IMR-90 (cell line): ENCODE measurements at regions not wholly inside any gene's neighbourhood (a gene's known extent, or its start where the extent isn't known, plus 50 kb on each side); places are given as distances from the start of the nearest gene placed in this dataset.

Experiments
- ATAC-seq: fragments of 200-7000 bp; cut with Tn5 transposase; 2 replicates; pipeline ENCODE4 v1.9.1; 2020; ENCODE audit warnings: low read depth, mild to moderate bottlenecking, moderate library complexity
- BruUV-seq: library from RNA; stranded (reverse); fragments of 400-500 nt; replicated peaks from 2 replicates; lab custom pipeline; 2021; lab: Mats Ljungman, UMichigan
- CTCF ChIA-PET: fragments of 300-600 bp; formaldehyde crosslinking; extraction: SDS; loops from one replicate; lab custom pipeline; 2021; ENCODE audit warnings: antibody characterized with exemption; lab: Yijun Ruan, JAX
- POLR2A ChIA-PET: fragments of 300-600 bp; sonication (Branson Sonifier 250); formaldehyde crosslinking; loops from one replicate; lab custom pipeline; 2022; ENCODE audit warnings: antibody characterized with exemption; ENCODE audit not compliant: unreplicated experiment; lab: Charles Lee
- DNase-seq: peaks from one replicate; pipeline ENCODE4 v3.0.0; 2013
- H2AFZ ChIP-seq: replicated peaks from 2 replicates; pipeline ENCODE3; 2013; ENCODE audit warnings: low read length, mild to moderate bottlenecking; ENCODE audit not compliant: poor library complexity
- H2AK5ac ChIP-seq: 2 replicates; pipeline ENCODE4 v1.6.1; 2013; ENCODE audit warnings: low read depth, low read length, inconsistent platforms
- H2AK9ac ChIP-seq: replicated peaks from 2 replicates; pipeline ENCODE3; 2013; ENCODE audit warnings: mild to moderate bottlenecking, low read depth, low read length, moderate library complexity; ENCODE audit not compliant: poor library complexity
- H2BK120ac ChIP-seq: 2 replicates; pipeline ENCODE4 v1.6.1; 2013; ENCODE audit warnings: low read depth, low read length, inconsistent platforms
- H2BK15ac ChIP-seq: 3 replicates; pipeline ENCODE4 v1.6.1; 2013; ENCODE audit warnings: low read depth, low read length, inconsistent platforms
- H2BK20ac ChIP-seq: 2 replicates; pipeline ENCODE4 v1.6.1; 2013; ENCODE audit warnings: low read depth, mild to moderate bottlenecking, inconsistent platforms, low read length, moderate library complexity
- H2BK5ac ChIP-seq: 2 replicates; pipeline ENCODE4 v1.6.1; 2013; ENCODE audit warnings: mild to moderate bottlenecking, low read depth, low read length, inconsistent platforms; ENCODE audit not compliant: poor library complexity, severe bottlenecking
- H3K14ac ChIP-seq: replicated peaks from 2 replicates; pipeline ENCODE4 v1.6.1; 2013; ENCODE audit warnings: low read depth, low read length, inconsistent platforms
- H3K18ac ChIP-seq: 2 replicates; pipeline ENCODE4 v1.6.1; 2013; ENCODE audit warnings: low read depth, low read length, control low read depth
- H3K23ac ChIP-seq: 2 replicates; pipeline ENCODE4 v1.6.1; 2013; ENCODE audit warnings: low read depth, low read length, inconsistent platforms
- H3K27ac ChIP-seq: 2 replicates; pipeline ENCODE4 v1.5.1; 2013; ENCODE audit warnings: mild to moderate bottlenecking, control low read depth, low read length; ENCODE audit not compliant: insufficient read depth
- H3K27me3 ChIP-seq: 2 replicates; pipeline ENCODE4 v1.6.1; 2013; ENCODE audit warnings: low read length; ENCODE audit not compliant: control insufficient read depth, insufficient read depth
- H3K36me3 ChIP-seq: 2 replicates; pipeline ENCODE4 v1.6.1; 2013; ENCODE audit warnings: low read length, mixed read lengths; ENCODE audit not compliant: control insufficient read depth, insufficient read depth
- H3K4ac ChIP-seq: 2 replicates; pipeline ENCODE4 v1.6.1; 2013; ENCODE audit warnings: low read depth, low read length, inconsistent platforms
- H3K4me1 ChIP-seq: 2 replicates; pipeline ENCODE4 v1.6.1; 2013; ENCODE audit warnings: low read length, mixed read lengths; ENCODE audit not compliant: control insufficient read depth, insufficient read depth
- H3K4me2 ChIP-seq: 2 replicates; pipeline ENCODE4 v1.6.1; 2013; ENCODE audit warnings: low read depth, mild to moderate bottlenecking, control low read depth, low read length, moderate library complexity
- H3K4me3 ChIP-seq: 2 replicates; pipeline ENCODE4 v1.5.1; 2013; ENCODE audit warnings: low read depth, mild to moderate bottlenecking, control low read depth, low read length, moderate library complexity; ENCODE audit not compliant: insufficient read depth
- H3K56ac ChIP-seq: 2 replicates; pipeline ENCODE4 v1.6.1; 2013; ENCODE audit warnings: low read length, inconsistent platforms; ENCODE audit not compliant: insufficient read depth; ENCODE audit errors: extremely low read depth
- H3K79me1 ChIP-seq, 2 experiments: 2 replicates each; pipeline ENCODE4 v1.6.1; 2013; ENCODE audit warnings: low read length in 2 of 2, inconsistent platforms in 1 of 2, low read depth in 1 of 2
- H3K9ac ChIP-seq: 2 replicates; pipeline ENCODE4 v1.6.1; 2013; ENCODE audit warnings: low read depth, low read length, control low read depth
- H3K9me1 ChIP-seq: 2 replicates; pipeline ENCODE4 v1.6.1; 2013; ENCODE audit warnings: low read length, inconsistent platforms; ENCODE audit not compliant: insufficient read depth
- H3K9me3 ChIP-seq: 2 replicates; pipeline ENCODE4 v1.6.1; 2013; ENCODE audit warnings: low read length; ENCODE audit not compliant: control insufficient read depth, insufficient read depth
- H4K20me1 ChIP-seq: 2 replicates; pipeline ENCODE4 v1.6.1; 2013; ENCODE audit warnings: low read length, inconsistent platforms; ENCODE audit not compliant: insufficient read depth
- H4K5ac ChIP-seq: 2 replicates; pipeline ENCODE4 v1.6.1; 2013; ENCODE audit warnings: mild to moderate bottlenecking, low read depth, low read length, control low read depth
- H4K8ac ChIP-seq, 2 experiments: 2 replicates each; pipeline ENCODE4 v1.6.1; 2013; ENCODE audit warnings: low read depth in 2 of 2, low read length in 2 of 2, control low read depth in 1 of 2, inconsistent platforms in 1 of 2
- H4K91ac ChIP-seq: 2 replicates; pipeline ENCODE4 v1.6.1; 2013; ENCODE audit warnings: low read depth, low read length, inconsistent platforms; ENCODE audit not compliant: insufficient read depth
- CEBPB ChIP-seq: IDR thresholded peaks from 2 replicates; pipeline ENCODE4 v1.6.1; 2012; ENCODE audit warnings: low read depth, low read length, improper control_type of control experiment
- CHD1 ChIP-seq: IDR thresholded peaks from 2 replicates; pipeline ENCODE4 v1.6.1; 2012; ENCODE audit warnings: low read depth, low read length, improper control_type of control experiment
- ELK1 ChIP-seq: fragments of 150-350 bp; IDR thresholded peaks from 2 replicates; pipeline ENCODE4 v1.6.1; 2016; ENCODE audit warnings: low read depth, mild to moderate bottlenecking, low read length, moderate library complexity, borderline replicate concordance
- MXI1 ChIP-seq: IDR thresholded peaks from 2 replicates; pipeline ENCODE4 v1.6.1; 2012; ENCODE audit warnings: low read depth, mild to moderate bottlenecking, low read length, moderate library complexity, borderline replicate concordance
- NFE2L2 ChIP-seq: fragments of 150-350 bp; IDR thresholded peaks from 2 replicates; pipeline ENCODE4 v1.6.1; 2016; ENCODE audit warnings: low read depth, mild to moderate bottlenecking, low read length
- POLR2A ChIP-seq: IDR thresholded peaks from 2 replicates; pipeline ENCODE4 v1.6.1; 2012; ENCODE audit warnings: mild to moderate bottlenecking, low read depth, low read length
- RAD21 ChIP-seq: IDR thresholded peaks from 2 replicates; pipeline ENCODE4 v1.6.1; 2012; ENCODE audit warnings: low read length, improper control_type of control experiment
- SMC3 ChIP-seq: fragments of 150-350 bp; IDR thresholded peaks from 2 replicates; pipeline ENCODE4 v1.6.1; 2016; ENCODE audit warnings: low read depth, mild to moderate bottlenecking, antibody characterized with exemption, low read length, moderate library complexity
- USF2 ChIP-seq: fragments of 150-350 bp; IDR thresholded peaks from 2 replicates; pipeline ENCODE4 v1.6.1; 2017; ENCODE audit warnings: mild to moderate bottlenecking, antibody characterized with exemption, low read length, low read depth
- WGBS, 2 experiments: methylation state at CpG; one replicate each; pipeline versions ENCODE4 v1.1.5 to v1.1.7; 2013; ENCODE audit warnings: missing lambda C conversion rate in 2 of 2; ENCODE audit not compliant: insufficient read length in 1 of 2; ENCODE audit errors: extremely low coverage in 2 of 2; 5-methylcytosine and 5-hydroxymethylcytosine counted together
- dilution Hi-C: fragments of 300-500 bp; cut with HindIII; formaldehyde crosslinking; loops from one replicate; pipeline ENCODE4 v1.14.3; 2018; ENCODE audit warnings: low sequenced_read_pairs; ENCODE audit not compliant: unreplicated experiment
- in situ Hi-C: fragments of 300-500 bp; cut with MboI; formaldehyde crosslinking; loops from 3 replicates; pipeline ENCODE4 v1.14.3; 2019; ENCODE audit warnings: low sequenced_read_pairs, inconsistent platforms, mixed read lengths
- intact Hi-C: fragments of 100-400 bp; cut with micrococcal nuclease; formaldehyde crosslinking; loops from 2 replicates; pipeline ENCODE4 v1.10.0; 2022

GRCh38 chr10:4011136-4011812 is 226.3 kb upstream of the KLF6 start:
- H3K4me2 ChIP-seq: no peak overlapping the region
- no peak overlapping the region for H3K23ac ChIP-seq
- H2BK5ac ChIP-seq: no peak overlapping the region
- no TSS peak for BruUV-seq
- ATAC-seq (no peak), DNase-seq (no peak)
- no peak overlapping the region for H4K91ac ChIP-seq
- H2BK120ac ChIP-seq: no peak overlapping the region
- H3K36me3 ChIP-seq: no peaks in the 10 kb centered on the region
- no peak overlapping the region for H4K5ac ChIP-seq
- H3K79me1 ChIP-seq: no peaks in the 10 kb centered on the region
- no peak overlapping the region for H4K8ac ChIP-seq
- intact Hi-C loops (no loop called here), in situ Hi-C loops (no loop called here), dilution Hi-C loops (no loop called here)
- no peaks in the 10 kb centered on the region for H4K20me1 ChIP-seq
- H3K9ac ChIP-seq: no peak overlapping the region
- H3K18ac ChIP-seq: no peak overlapping the region
- no peak overlapping the region for H3K4me3 ChIP-seq
- ChIA-PET CTCF (no interaction called here), POLR2A (no interaction called here)
- no peak overlapping the region for H3K56ac ChIP-seq
- no peak overlapping the region for H2AK9ac ChIP-seq
- TF ChIP-seq ELK1 (no peak), SMC3 (no peak), CHD1 (no peak), MXI1 (no peak), USF2 (no peak), POLR2A (no peak), RAD21 (no peak), CEBPB (no peak), NFE2L2 (no peak)
- no peak overlapping the region for H2AK5ac ChIP-seq
- no peak overlapping the region for H2BK15ac ChIP-seq
- H3K27me3 ChIP-seq: no peaks in the 10 kb centered on the region
- peak overlapping the region; percentile 49; the same call in 1 of the 2 replicates for H2BK20ac ChIP-seq
- no CpG with 5 or more reads among the region's 4 CpGs for WGBS, 2 experiments
- no peak overlapping the region for H3K4ac ChIP-seq
- H3K4me1 ChIP-seq: no peaks in the 10 kb centered on the region; the same call in 1 of the 2 replicates
- peaks cover 4% of the 10 kb centered on the region for H3K9me3 ChIP-seq
- no peak overlapping the region for H3K14ac ChIP-seq
- H2AFZ ChIP-seq: no peak overlapping the region
- H3K9me1 ChIP-seq: no peaks in the 10 kb centered on the region
- H3K27ac ChIP-seq: no peak overlapping the region
